ENCODE measurements at regions not wholly inside any gene's neighbourhood (a gene's known extent, or its start where the extent isn't known, plus 50 kb on each side); places are given as distances from the start of the nearest gene placed in this dataset.

GRCh38 chr13:85544756-85545155, 254.5 kb downstream of the SLITRK6 start:
- TF ChIP-seq, protein P1, sequence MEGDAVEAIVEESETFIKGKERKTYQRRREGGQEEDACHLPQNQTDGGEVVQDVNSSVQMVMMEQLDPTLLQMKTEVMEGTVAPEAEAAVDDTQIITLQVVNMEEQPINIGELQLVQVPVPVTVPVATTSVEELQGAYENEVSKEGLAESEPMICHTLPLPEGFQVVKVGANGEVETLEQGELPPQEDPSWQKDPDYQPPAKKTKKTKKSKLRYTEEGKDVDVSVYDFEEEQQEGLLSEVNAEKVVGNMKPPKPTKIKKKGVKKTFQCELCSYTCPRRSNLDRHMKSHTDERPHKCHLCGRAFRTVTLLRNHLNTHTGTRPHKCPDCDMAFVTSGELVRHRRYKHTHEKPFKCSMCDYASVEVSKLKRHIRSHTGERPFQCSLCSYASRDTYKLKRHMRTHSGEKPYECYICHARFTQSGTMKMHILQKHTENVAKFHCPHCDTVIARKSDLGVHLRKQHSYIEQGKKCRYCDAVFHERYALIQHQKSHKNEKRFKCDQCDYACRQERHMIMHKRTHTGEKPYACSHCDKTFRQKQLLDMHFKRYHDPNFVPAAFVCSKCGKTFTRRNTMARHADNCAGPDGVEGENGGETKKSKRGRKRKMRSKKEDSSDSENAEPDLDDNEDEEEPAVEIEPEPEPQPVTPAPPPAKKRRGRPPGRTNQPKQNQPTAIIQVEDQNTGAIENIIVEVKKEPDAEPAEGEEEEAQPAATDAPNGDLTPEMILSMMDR (IDR thresholded peaks at IDR 0.05), result no peak
- TF ChIP-seq EZH2phosphoT487 (IDR thresholded peaks at IDR 0.05) (no peak), EZH2 (IDR thresholded peaks at IDR 0.05) (no peak)
